K562 (cell line): ENCODE measurements at regions not wholly inside any gene's neighbourhood (a gene's known extent, or its start where the extent isn't known, plus 50 kb on each side); places are given as distances from the start of the nearest gene placed in this dataset.

Source experiments
- ATAC-seq: fragments of 200-7000 bp; cut with Tn5 transposase; 3 replicates; pipeline ENCODE4 v1.9.1; 2020; ENCODE audit warnings: moderate library complexity
- BruUV-seq: library from RNA; stranded (reverse); fragments of 400-500 nt; replicated peaks from 2 replicates; lab custom pipeline; 2021; lab: Mats Ljungman, UMichigan
- CTCF ChIA-PET: fragments of 300-600 bp; formaldehyde crosslinking; extraction: SDS; loops from one replicate; lab custom pipeline; 2021; ENCODE audit warnings: low intra/inter-chr PET ratio; lab: Yijun Ruan, JAX
- POLR2A ChIA-PET: fragments of 300-600, 350-650 bp; sonication (Branson Sonifier 250); formaldehyde crosslinking; extraction: SDS; loops from one replicate; lab custom pipeline; 2021; ENCODE audit warnings: antibody characterized with exemption, inconsistent platforms; lab: Yijun Ruan, JAX
- DNase-seq, 4 experiments: peaks; one replicate each; pipeline versions ENCODE4 v3.0.0 to v3.0.0-alpha.2; 2011 to 2018; ENCODE audit warnings: low spot score in 3 of 4, mixed read lengths in 3 of 4; ENCODE audit errors: extremely low read depth in 1 of 4
- FAIRE-seq: peaks from 2 replicates; lab custom pipeline; 2011; peaks lifted over from hg19 to GRCh38; lab: Jason Lieb, UNC
- H2AFZ ChIP-seq: 2 replicates; pipeline ENCODE4 v1.6.0; 2011; ENCODE audit warnings: low read depth, low read length, control low read depth, inconsistent platforms
- H3K27ac ChIP-seq: fragments of 200-600 bp; 3 replicates; pipeline ENCODE4 v1.8.0; 2011; ENCODE audit warnings: low read depth, mild to moderate bottlenecking, control low read depth, inconsistent platforms, low read length, moderate library complexity, mixed read lengths; ENCODE audit errors: extremely low read depth
- H3K27me3 ChIP-seq, 2 experiments: fragments of 300-600 bp in 1 of 2; 2 replicates in 1 of 2; 3 replicates in 1 of 2; pipeline versions ENCODE4 v1.6.0 to v1.8.0; 2011; ENCODE audit warnings: inconsistent platforms in 2 of 2, low read length in 2 of 2, mild to moderate bottlenecking in 1 of 2, mixed read lengths in 1 of 2, moderate library complexity in 1 of 2; ENCODE audit not compliant: control insufficient read depth in 2 of 2, insufficient read depth in 2 of 2
- H3K36me3 ChIP-seq: fragments of 300-600 bp; 3 replicates; pipeline ENCODE4 v1.8.0; 2011; ENCODE audit warnings: mild to moderate bottlenecking, low read length, inconsistent platforms; ENCODE audit not compliant: control insufficient read depth, insufficient read depth
- H3K4me1 ChIP-seq, 2 experiments: fragments of 200-600 bp in 1 of 2; replicated peaks in 1 of 2; 2 replicates in 1 of 2; 3 replicates in 1 of 2; pipeline versions ENCODE4 v1.5.1 to v1.8.0; 2011; ENCODE audit warnings: inconsistent platforms in 2 of 2, low read length in 2 of 2, mild to moderate bottlenecking in 1 of 2, mixed read lengths in 1 of 2, moderate library complexity in 1 of 2; ENCODE audit not compliant: control insufficient read depth in 2 of 2, insufficient read depth in 2 of 2
- H3K4me2 ChIP-seq: 2 replicates; pipeline ENCODE4 v1.6.1; 2011; ENCODE audit warnings: low read length, control low read depth, inconsistent platforms, mixed read lengths; ENCODE audit not compliant: insufficient read depth
- H3K4me3 ChIP-seq: fragments of 200-600 bp; sonication (generic), shearing (Covaris generic); 2 replicates; pipeline ENCODE4 v1.5.1; 2016; ENCODE audit warnings: control low read depth, inconsistent platforms
- H3K79me2 ChIP-seq: fragments of 200-600 bp; 3 replicates; pipeline ENCODE4 v1.8.0; 2011; ENCODE audit warnings: low read length, inconsistent platforms; ENCODE audit not compliant: control insufficient read depth, insufficient read depth
- H3K9ac ChIP-seq, 2 experiments: 2 replicates each; pipeline versions ENCODE4 v1.6.0 to v1.6.1; 2011; ENCODE audit warnings: low read depth in 2 of 2, low read length in 2 of 2, control low read depth in 1 of 2, inconsistent platforms in 1 of 2, mild to moderate bottlenecking in 1 of 2, mixed read lengths in 1 of 2; ENCODE audit not compliant: insufficient read depth in 1 of 2
- H3K9me1 ChIP-seq: one replicate; pipeline ENCODE4 v1.6.0; 2011; ENCODE audit warnings: inconsistent platforms, mild to moderate bottlenecking, low read length, moderate library complexity; ENCODE audit not compliant: control insufficient read depth, insufficient read depth
- H3K9me3 ChIP-seq: replicated peaks from 2 replicates; pipeline ENCODE4 v1.5.1; 2011; ENCODE audit warnings: low read depth, low read length, inconsistent platforms; ENCODE audit not compliant: control insufficient read depth, insufficient read depth
- H4K20me1 ChIP-seq: replicated peaks from 2 replicates; pipeline ENCODE4 v1.6.1; 2011; ENCODE audit warnings: low read length, inconsistent platforms, mixed read lengths; ENCODE audit not compliant: control insufficient read depth, insufficient read depth
- ARID2 ChIP-seq: fragments of 450-650 bp; IDR thresholded peaks from 2 replicates; pipeline ENCODE4 v1.6.1; 2017; ENCODE audit warnings: antibody characterized with exemption, mild to moderate bottlenecking
- BCL6 ChIP-seq: fragments of 250-450 bp; sonication (Bioruptor Pico); IDR thresholded peaks from 2 replicates; pipeline ENCODE4 v1.4.0; 2020
- EHMT2 ChIP-seq: fragments of 450-650 bp; IDR thresholded peaks from 2 replicates; pipeline ENCODE4 v1.6.1; 2018; ENCODE audit warnings: antibody characterized with exemption
- NCOA6 ChIP-seq: fragments of 450-650 bp; IDR thresholded peaks from 2 replicates; pipeline ENCODE4 v1.6.1; 2017; ENCODE audit warnings: mild to moderate bottlenecking
- POLR2AphosphoS2 ChIP-seq: IDR thresholded peaks from 2 replicates; pipeline ENCODE4 v1.6.1; 2012; ENCODE audit warnings: low read length, improper control_type of control experiment
- ZNF121 ChIP-seq: sonication (generic); formaldehyde crosslinking; conservative IDR thresholded peaks from 2 replicates; pipeline ENCODE4 v1.8.0; 2022; ENCODE audit warnings: missing genetic modification reagents
- ZNF212 ChIP-seq: fragments of 450-650 bp; formaldehyde crosslinking; IDR thresholded peaks from 2 replicates; pipeline ENCODE4 v1.4.0; 2020; ENCODE audit warnings: mild to moderate bottlenecking
- ZNF253 ChIP-seq: fragments of 250-450 bp; sonication (Bioruptor Pico); conservative IDR thresholded peaks from 2 replicates; pipeline ENCODE4 v1.6.1; 2021; ENCODE audit warnings: mild to moderate bottlenecking
- ZNF431 ChIP-seq: sonication (generic); formaldehyde crosslinking; IDR thresholded peaks from 2 replicates; pipeline ENCODE4 v1.8.0; 2022; ENCODE audit warnings: mild to moderate bottlenecking, missing genetic modification reagents
- ZNF444 ChIP-seq: fragments of 250-450 bp; sonication (Bioruptor Pico); IDR thresholded peaks from 2 replicates; pipeline ENCODE4 v1.4.0; 2020; ENCODE audit warnings: mild to moderate bottlenecking, moderate library complexity
- WGBS: fragments of 100-300 bp; shearing (Covaris generic); methylation state at CpG from one replicate; pipeline ENCODE4 v1.1.6; 2016; ENCODE audit warnings: low coverage, mixed read lengths; ENCODE audit not compliant: insufficient coverage; ENCODE audit errors: missing lambda C conversion rate; 5-methylcytosine and 5-hydroxymethylcytosine counted together
- in situ Hi-C: fragments of 300-500 bp; cut with MboI; formaldehyde crosslinking; loops from 4 replicates; pipeline ENCODE4 v1.15.0; 2018; ENCODE audit warnings: inconsistent platforms, mixed read lengths
- intact Hi-C: fragments of 100-400 bp; cut with micrococcal nuclease; formaldehyde crosslinking; loops from 2 replicates; pipeline ENCODE4 v1.14.2; 2022
- TF ChIP-seq, protein P1 (sequence below): fragments of 250-450 bp; sonication (Bioruptor Pico); IDR thresholded peaks from 2 replicates; pipeline ENCODE4 v1.5.0; 2021; ENCODE audit warnings: mild to moderate bottlenecking, borderline replicate concordance
- TF ChIP-seq, protein P2 (sequence below): fragments of 250-450 bp; sonication (Bioruptor Pico); IDR thresholded peaks from 2 replicates; pipeline ENCODE4 v1.8.0; 2022; ENCODE audit warnings: inconsistent platforms, mild to moderate bottlenecking, moderate library complexity, borderline replicate concordance
- TF ChIP-seq, protein P3 (sequence below): fragments of 250-450 bp; sonication (Bioruptor Pico); IDR thresholded peaks from 2 replicates; pipeline ENCODE4 v1.4.0; 2020; ENCODE audit warnings: mild to moderate bottlenecking

DNA sequence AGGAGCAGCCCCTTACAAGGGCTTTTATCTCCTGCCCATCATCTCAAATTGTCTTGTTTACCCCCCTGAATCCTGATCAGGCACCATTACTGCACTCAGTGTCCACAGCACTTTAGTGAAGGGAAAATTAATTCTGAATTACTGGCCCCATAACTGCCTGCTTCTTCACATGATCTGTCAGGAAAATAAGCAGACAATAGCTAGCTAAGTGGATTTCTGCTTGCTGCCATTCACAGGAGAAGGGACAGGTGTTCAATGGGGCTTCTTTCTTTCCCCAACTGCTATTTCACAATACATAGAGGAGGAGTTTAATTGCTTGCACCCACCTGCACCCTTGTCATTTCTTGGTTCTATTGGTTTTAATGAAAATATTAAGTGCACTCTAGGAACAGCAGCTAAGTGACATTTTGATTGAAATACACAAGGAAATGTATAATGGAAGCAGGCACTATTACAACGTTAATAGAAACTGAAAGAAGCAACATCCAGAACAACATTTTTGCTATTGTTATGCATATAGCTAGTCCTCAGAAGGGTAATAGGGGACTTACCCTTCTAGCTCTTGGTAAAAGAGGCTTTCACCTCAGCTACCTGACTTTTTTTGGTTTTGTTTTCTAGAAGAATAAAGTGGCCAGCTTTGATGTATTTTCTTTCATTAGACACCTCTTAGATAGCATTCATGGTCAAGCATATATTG lies 599.3 kb upstream of the TLE4 start:
- Histone ChIP-seq H3K9ac (no peak overlapping the region), H4K20me1 (no peaks in the 10 kb centered on the region), H3K36me3 (no peaks in the 10 kb centered on the region), H3K27ac (no peak overlapping the region), H3K4me1 (no peaks in the 10 kb centered on the region), H3K27me3 (no peaks in the 10 kb centered on the region), H3K9me1 (no peaks in the 10 kb centered on the region)
- BruUV-seq = no TSS peak
- intact Hi-C loops (no loop called here), in situ Hi-C loops (no loop called here)
- FAIRE-seq (no peak), ATAC-seq (no peak)
- POLR2A ChIA-PET = no interaction called here
- WGBS = 0% methylated on average over 1 of the region's 1 CpG
- TF ChIP-seq ZNF431 (CRISPR knock-in tag) (no peak), ZNF121 (no peak), ARID2 (no peak)
- TF ChIP-seq, all 486 proteins: peak for 0
- Histone ChIP-seq H3K4me2 (no peak overlapping the region), H3K4me3 (no peak overlapping the region), H3K9me3 (no peaks in the 10 kb centered on the region), H3K79me2 (no peaks in the 10 kb centered on the region), H2AFZ (no peak overlapping the region)
- CTCF ChIA-PET = no interaction called here
- no peak for DNase-seq

DNA sequence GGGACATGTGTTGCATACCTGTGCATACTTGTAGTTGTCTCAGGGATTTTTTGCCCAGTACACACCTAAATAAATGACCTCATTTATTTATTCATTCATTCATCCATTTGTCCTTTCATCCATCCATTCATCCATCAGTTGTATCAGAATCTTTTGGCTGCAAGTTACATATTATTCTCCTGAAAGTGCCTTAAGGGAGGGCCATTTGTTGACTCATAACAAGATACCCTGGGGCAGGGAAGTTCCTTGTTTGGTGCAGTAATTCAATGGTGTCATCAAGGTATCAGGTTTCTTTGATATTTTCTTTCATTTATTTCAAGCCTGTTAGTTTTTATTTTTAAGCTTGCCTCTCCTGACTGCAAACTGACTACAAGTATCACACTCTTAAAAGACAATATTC lies 597.9 kb upstream of the TLE4 start:
- POLR2A ChIA-PET = no interaction called here
- in situ Hi-C loops = no loop called here
- intact Hi-C loops = no loop called here
- TF ChIP-seq, protein P1, sequence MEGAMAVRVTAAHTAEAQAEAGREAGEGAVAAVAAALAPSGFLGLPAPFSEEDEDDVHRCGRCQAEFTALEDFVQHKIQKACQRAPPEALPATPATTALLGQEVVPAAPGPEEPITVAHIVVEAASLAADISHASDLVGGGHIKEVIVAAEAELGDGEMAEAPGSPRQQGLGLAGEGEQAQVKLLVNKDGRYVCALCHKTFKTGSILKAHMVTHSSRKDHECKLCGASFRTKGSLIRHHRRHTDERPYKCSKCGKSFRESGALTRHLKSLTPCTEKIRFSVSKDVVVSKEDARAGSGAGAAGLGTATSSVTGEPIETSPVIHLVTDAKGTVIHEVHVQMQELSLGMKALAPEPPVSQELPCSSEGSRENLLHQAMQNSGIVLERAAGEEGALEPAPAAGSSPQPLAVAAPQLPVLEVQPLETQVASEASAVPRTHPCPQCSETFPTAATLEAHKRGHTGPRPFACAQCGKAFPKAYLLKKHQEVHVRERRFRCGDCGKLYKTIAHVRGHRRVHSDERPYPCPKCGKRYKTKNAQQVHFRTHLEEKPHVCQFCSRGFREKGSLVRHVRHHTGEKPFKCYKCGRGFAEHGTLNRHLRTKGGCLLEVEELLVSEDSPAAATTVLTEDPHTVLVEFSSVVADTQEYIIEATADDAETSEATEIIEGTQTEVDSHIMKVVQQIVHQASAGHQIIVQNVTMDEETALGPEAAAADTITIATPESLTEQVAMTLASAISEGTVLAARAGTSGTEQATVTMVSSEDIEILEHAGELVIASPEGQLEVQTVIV (CRISPR knock-in tag) = no peak
- TF ChIP-seq EHMT2 = no peak
- no peak for TF ChIP-seq POLR2AphosphoS2
- TF ChIP-seq, protein P2, sequence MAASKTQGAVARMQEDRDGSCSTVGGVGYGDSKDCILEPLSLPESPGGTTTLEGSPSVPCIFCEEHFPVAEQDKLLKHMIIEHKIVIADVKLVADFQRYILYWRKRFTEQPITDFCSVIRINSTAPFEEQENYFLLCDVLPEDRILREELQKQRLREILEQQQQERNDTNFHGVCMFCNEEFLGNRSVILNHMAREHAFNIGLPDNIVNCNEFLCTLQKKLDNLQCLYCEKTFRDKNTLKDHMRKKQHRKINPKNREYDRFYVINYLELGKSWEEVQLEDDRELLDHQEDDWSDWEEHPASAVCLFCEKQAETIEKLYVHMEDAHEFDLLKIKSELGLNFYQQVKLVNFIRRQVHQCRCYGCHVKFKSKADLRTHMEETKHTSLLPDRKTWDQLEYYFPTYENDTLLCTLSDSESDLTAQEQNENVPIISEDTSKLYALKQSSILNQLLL = no peak
- TF ChIP-seq NCOA6 = no peak
- no peak for TF ChIP-seq ZNF444 (CRISPR knock-in tag)
- no peak for TF ChIP-seq BCL6 (CRISPR knock-in tag)
- TF ChIP-seq, protein P3, sequence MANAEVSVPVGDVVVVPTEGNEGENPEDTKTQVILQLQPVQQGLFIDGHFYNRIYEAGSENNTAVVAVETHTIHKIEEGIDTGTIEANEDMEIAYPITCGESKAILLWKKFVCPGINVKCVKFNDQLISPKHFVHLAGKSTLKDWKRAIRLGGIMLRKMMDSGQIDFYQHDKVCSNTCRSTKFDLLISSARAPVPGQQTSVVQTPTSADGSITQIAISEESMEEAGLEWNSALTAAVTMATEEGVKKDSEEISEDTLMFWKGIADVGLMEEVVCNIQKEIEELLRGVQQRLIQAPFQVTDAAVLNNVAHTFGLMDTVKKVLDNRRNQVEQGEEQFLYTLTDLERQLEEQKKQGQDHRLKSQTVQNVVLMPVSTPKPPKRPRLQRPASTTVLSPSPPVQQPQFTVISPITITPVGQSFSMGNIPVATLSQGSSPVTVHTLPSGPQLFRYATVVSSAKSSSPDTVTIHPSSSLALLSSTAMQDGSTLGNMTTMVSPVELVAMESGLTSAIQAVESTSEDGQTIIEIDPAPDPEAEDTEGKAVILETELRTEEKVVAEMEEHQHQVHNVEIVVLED = no peak
- TF ChIP-seq ZNF212 = no peak
- TF ChIP-seq ZNF253 (CRISPR knock-in tag) = no peak

More for the DNA sequence above, 597.9 kb upstream of the TLE4 start:
- Histone ChIP-seq H3K9me1 (no peaks in the 10 kb centered on the region), H4K20me1 (no peaks in the 10 kb centered on the region), H3K4me3 (no peak overlapping the region), H3K9me3 (no peaks in the 10 kb centered on the region), H3K4me1 (no peaks in the 10 kb centered on the region), H3K79me2 (no peaks in the 10 kb centered on the region), H2AFZ (no peak overlapping the region), H3K27ac (no peak overlapping the region), H3K36me3 (no peaks in the 10 kb centered on the region), H3K27me3 (no peaks in the 10 kb centered on the region), H3K4me2 (no peak overlapping the region), H3K9ac (no peak overlapping the region)
- DNase-seq = no peak
- ATAC-seq = no peak
- CTCF ChIA-PET = no interaction called here
- BruUV-seq = no TSS peak
- FAIRE-seq = no peak
